AG04450 (cell line): ENCODE measurements at regions not wholly inside any gene's neighbourhood (a gene's known extent, or its start where the extent isn't known, plus 50 kb on each side); places are given as distances from the start of the nearest gene placed in this dataset.

Experiments
- CTCF ChIA-PET: fragments of 300-600, 350-600 bp; formaldehyde crosslinking; extraction: SDS; loops from one replicate; lab custom pipeline; 2022; ENCODE audit warnings: antibody characterized with exemption, inconsistent platforms; lab: Charles Lee
- POLR2A ChIA-PET: fragments of 350-600 bp; formaldehyde crosslinking; extraction: SDS; loops from one replicate; lab custom pipeline; 2021; ENCODE audit warnings: antibody characterized with exemption, inconsistent platforms; lab: Yijun Ruan, JAX
- DNase-seq: peaks from one replicate; pipeline ENCODE4 v3.0.0-alpha.2; 2011; ENCODE audit warnings: low read depth, low spot score
- H3K27ac ChIP-seq: one replicate; pipeline ENCODE4 v1.5.1; 2012; ENCODE audit warnings: low read depth, low read length, control low read depth
- H3K27me3 ChIP-seq: one replicate; pipeline ENCODE4 v1.6.0; 2012; ENCODE audit warnings: low read length; ENCODE audit not compliant: control insufficient read depth, insufficient read depth
- H3K4me3 ChIP-seq: 2 replicates; pipeline ENCODE4 v1.5.1; 2011; ENCODE audit warnings: mild to moderate bottlenecking, low read depth, low read length, control low read depth
- H3K9me3 ChIP-seq: 2 replicates; pipeline ENCODE4 v1.5.1; 2012; ENCODE audit warnings: low read length; ENCODE audit not compliant: control insufficient read depth, insufficient read depth
- TF ChIP-seq, protein P1 (sequence below): IDR thresholded peaks from 2 replicates; pipeline ENCODE4 v1.5.1; 2011; ENCODE audit warnings: low read depth, low read length, control low read depth, inconsistent platforms

DNA sequence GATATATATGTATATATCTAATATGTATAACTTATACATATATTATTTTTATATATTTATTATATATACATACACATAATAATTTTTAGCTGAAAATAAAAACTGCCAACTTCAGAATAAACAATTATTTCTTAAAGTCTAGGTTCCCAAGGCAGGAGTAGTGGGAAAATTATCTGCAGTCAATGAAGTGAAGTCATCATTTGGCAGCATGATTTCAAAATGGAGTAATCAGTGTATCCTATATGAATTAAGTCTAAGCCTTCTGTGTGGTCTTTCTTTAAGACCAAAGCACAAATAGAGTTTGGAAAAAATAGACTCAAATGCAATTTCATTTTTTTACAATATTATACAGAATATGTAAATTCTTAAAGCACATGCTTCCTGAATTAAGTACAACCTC is 251.0 kb downstream of the SAMD5 start:
- TF ChIP-seq, protein P1, sequence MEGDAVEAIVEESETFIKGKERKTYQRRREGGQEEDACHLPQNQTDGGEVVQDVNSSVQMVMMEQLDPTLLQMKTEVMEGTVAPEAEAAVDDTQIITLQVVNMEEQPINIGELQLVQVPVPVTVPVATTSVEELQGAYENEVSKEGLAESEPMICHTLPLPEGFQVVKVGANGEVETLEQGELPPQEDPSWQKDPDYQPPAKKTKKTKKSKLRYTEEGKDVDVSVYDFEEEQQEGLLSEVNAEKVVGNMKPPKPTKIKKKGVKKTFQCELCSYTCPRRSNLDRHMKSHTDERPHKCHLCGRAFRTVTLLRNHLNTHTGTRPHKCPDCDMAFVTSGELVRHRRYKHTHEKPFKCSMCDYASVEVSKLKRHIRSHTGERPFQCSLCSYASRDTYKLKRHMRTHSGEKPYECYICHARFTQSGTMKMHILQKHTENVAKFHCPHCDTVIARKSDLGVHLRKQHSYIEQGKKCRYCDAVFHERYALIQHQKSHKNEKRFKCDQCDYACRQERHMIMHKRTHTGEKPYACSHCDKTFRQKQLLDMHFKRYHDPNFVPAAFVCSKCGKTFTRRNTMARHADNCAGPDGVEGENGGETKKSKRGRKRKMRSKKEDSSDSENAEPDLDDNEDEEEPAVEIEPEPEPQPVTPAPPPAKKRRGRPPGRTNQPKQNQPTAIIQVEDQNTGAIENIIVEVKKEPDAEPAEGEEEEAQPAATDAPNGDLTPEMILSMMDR: no peak
- POLR2A ChIA-PET: no interaction called here
- CTCF ChIA-PET: no interaction called here
- Histone ChIP-seq H3K9me3 (no peaks in the 10 kb centered on the region), H3K4me3 (no peak overlapping the region), H3K27ac (no peak overlapping the region), H3K27me3 (no peaks in the 10 kb centered on the region)
- DNase-seq: no peak

DNA sequence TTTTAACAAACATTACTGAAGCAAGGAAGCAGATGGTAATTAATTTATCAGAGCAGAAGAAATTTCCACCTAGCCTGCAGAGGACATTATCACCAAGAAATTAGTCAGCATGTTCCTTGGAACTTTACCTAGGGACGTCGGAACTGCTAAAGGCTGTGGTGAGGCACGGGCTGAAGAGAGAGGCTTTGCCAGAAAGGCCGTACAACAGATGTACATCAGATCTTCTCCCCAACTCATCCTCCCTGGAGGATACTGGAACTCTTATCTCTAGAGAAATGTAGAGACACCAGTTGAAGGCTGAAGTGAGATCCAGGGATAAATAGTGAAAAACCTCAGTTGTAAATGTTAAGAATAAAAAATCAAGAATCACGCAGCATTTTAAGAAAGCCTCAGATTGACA is 257.1 kb downstream of the SAMD5 start:
- Histone ChIP-seq H3K9me3 (no peaks in the 10 kb centered on the region), H3K27me3 (no peaks in the 10 kb centered on the region), H3K4me3 (no peak overlapping the region), H3K27ac (no peak overlapping the region)
- ChIA-PET CTCF (no interaction called here), POLR2A (no interaction called here)
- TF ChIP-seq, protein P1: no peak
- no peak for DNase-seq

DNA sequence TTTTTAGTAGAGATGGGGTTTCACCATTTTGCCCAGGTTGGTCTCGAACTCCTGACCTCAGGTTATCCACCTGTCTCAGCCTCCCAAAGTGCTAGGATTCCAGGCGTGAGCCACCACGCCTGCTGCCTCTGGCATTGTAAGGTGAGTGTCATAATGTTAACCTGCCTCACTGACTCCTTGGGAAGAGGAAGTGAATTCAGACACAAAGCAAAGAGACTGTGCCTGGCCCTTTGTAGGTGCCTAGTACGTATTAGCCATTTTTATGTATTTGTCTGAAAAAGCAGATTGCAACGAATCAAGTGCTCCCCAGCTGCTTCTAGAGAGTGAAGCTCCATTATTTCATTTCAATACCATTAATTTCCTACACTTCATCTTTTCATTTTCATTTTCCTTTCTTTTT is 260.5 kb downstream of the SAMD5 start:
- TF ChIP-seq, protein P1: no peak
- Histone ChIP-seq H3K27ac (no peak overlapping the region), H3K27me3 (no peaks in the 10 kb centered on the region), H3K4me3 (no peak overlapping the region), H3K9me3 (no peaks in the 10 kb centered on the region)
- CTCF ChIA-PET: interaction anchor here (1.2 kb wide), 1 partner anchor 8 kb away, joined by 3 read pairs; no protein-coding TSS in a partner anchor
- DNase-seq: no peak
- POLR2A ChIA-PET: no interaction called here

DNA sequence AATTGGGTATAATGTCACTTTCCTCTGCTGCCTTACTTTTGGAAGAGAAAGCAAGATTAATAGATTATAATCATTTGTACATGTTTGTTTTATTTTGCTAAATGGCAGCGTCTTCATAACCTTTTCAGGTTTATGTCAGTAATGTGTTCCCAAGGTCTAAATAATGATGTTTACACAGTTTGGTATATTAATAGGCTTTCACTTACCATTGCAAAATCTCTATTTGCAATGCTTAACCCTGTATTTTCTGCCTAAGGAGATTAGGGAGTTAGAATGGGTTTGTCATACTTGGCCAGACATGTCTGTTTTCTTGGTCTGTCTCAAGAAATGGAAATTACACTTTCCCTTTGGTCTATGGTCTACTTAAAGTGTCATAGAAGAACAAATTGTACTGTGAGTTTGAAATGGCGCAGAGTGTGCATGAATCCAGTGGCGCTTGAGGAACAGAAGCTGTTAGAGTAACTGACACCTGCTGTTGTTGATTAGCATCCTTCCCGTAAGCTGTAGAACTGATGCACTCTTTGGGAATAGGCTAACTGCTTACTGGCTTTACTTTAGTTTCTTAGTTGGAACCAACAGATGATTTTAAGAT is 261.1 kb downstream of the SAMD5 start:
- H3K9me3 ChIP-seq: no peaks in the 10 kb centered on the region
- no peak overlapping the region for H3K27ac ChIP-seq
- H3K27me3 ChIP-seq: no peaks in the 10 kb centered on the region
- no peak for DNase-seq
- CTCF ChIA-PET: interaction anchor here (0.7 to 1.2 kb wide), 2 partner anchors 9 to 44 kb away, joined by 3 read pairs; no protein-coding TSS in a partner anchor
- POLR2A ChIA-PET: no interaction called here
- no peak overlapping the region for H3K4me3 ChIP-seq
- TF ChIP-seq, protein P1: no peak

DNA sequence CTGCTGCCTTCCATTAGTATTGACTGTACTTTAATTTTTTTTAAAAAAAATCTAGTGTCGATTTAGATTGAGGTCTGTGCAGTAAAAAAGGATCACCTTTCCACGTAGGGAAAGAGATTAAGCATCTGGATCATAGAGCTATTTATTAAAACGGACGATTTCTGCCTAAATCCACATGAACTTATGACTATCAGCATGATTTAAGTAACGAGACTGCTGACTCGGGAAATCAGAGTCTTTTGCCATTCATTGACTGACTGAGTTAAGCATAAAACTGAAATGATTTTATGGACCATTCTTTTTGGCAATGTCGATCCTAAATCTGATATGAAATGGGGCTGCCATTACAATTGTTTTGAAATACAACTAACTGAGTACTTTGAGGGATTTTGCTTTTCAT is 261.7 kb downstream of the SAMD5 start:
- CTCF ChIA-PET: interaction anchor here (0.7 to 1.2 kb wide), 2 partner anchors 9 to 44 kb away, joined by 3 read pairs; no protein-coding TSS in a partner anchor
- Histone ChIP-seq H3K27me3 (no peaks in the 10 kb centered on the region), H3K9me3 (no peaks in the 10 kb centered on the region), H3K27ac (no peak overlapping the region), H3K4me3 (no peak overlapping the region)
- no peak for DNase-seq
- POLR2A ChIA-PET: no interaction called here
- TF ChIP-seq, protein P1: no peak
